Heart left ventricle (tissue), 13 donors: ENCODE measurements at regions not wholly inside any gene's neighbourhood (a gene's known extent, or its start where the extent isn't known, plus 50 kb on each side); places are given as distances from the start of the nearest gene placed in this dataset.

Source experiments
- CTCF ChIP-seq, 12 donors: fragments of 200-600 bp; sonication (generic) in 4 of 12; IDR thresholded peaks; one replicate each; pipeline versions ENCODE4 v1.5.0 to v1.8.0; 2018 to 2022; ENCODE audit warnings: antibody characterized with exemption in 12 of 12, mild to moderate bottlenecking in 5 of 12
- POLR2A ChIP-seq, 2 donors: fragments of 450-650 bp; IDR thresholded peaks; one replicate each; pipeline ENCODE4 v1.6.1; 2017; ENCODE audit warnings: antibody characterized with exemption in 2 of 2, mild to moderate bottlenecking in 2 of 2, moderate library complexity in 2 of 2
- donor health status: ischemic (EF 13 %, LVEDD 7.1; RV severe dilation, severe dysfunction).
- donor health status: DM: no; HTN: yes; CAD: no.
- donor health status: DM: no; HTN: no; CAD: no.
- donor health status: ischemic (EF 25% LVEDD 6.9; RV normal size, moderate dysfunction).
- donor health status: ischemic (EF 25% LVEDD 5.7; RV mildly dilated, moderate dysfunction).
- donor health status: ischemic (EF 35%, LVEDD 5.7; RV mildly dilated, moderate dysfunction).
- donor health status: nonischemic (EF 11% LVEDD 7.7; RV severe dilation, severe dysfunction).
- donor health status: DM: yes; HTN: yes; CAD: no.
- donor health status: PGD.
- donor health status: ischemic (EF 29% LVEDD 5.4; RV normal size, mild dysfunction).
- donor health status: nonischemic (EF 23%, LVEDD 6.1; RV moderate dilation, normal function).

GRCh38 chr5:34585601-34586104 lies 70.5 kb upstream of the RAI14 start:
- TF ChIP-seq POLR2A (IDR thresholded peaks at IDR 0.05) (no peak), CTCF (IDR thresholded peaks at IDR 0.05) (no peak)
